HG03558 (cell line): ENCODE measurements at regions not wholly inside any gene's neighbourhood (a gene's known extent, or its start where the extent isn't known, plus 50 kb on each side); places are given as distances from the start of the nearest gene placed in this dataset.

Source experiments
- ATAC-seq: cut with Tn5 transposase; IDR thresholded peaks from one replicate; pipeline ENCODE4 v1.9.1; 2021; ENCODE audit warnings: moderate number of reproducible peaks; ENCODE audit not compliant: unreplicated experiment; ENCODE audit errors: extremely low read depth

GRCh38 chr6:43953794-43954310, 173.4 kb downstream of the MRPL14 start:
- ATAC-seq = no peak

- no peak for ATAC-seq
Observed at GRCh38 chr6:43953256-43953655, 174.0 kb downstream of the MRPL14 start.

GRCh38 chr6:43952746-43953145, 174.5 kb downstream of the MRPL14 start:
- no peak for ATAC-seq

GRCh38 chr6:43951756-43952675, 175.2 kb downstream of the MRPL14 start:
- ATAC-seq = no peak

- ATAC-seq = no peak
Observed at GRCh38 chr6:43951063-43951755, 176.0 kb downstream of the MRPL14 start.

- no peak for ATAC-seq
Observed at GRCh38 chr6:43950731-43951062, 176.6 kb downstream of the MRPL14 start.

GRCh38 chr6:43950051-43950605, 177.1 kb downstream of the MRPL14 start:
- no peak for ATAC-seq

- no peak for ATAC-seq
Observed at GRCh38 chr6:43949551-43949991, 177.7 kb downstream of the MRPL14 start.

GRCh38 chr6:43948527-43949485, 178.4 kb downstream of the MRPL14 start:
- ATAC-seq = no peak

- ATAC-seq = no peak
Observed at GRCh38 chr6:43947860-43948259, 177.8 kb downstream of the VEGFA start.

GRCh38 chr6:43946641-43947363, 176.8 kb downstream of the VEGFA start:
- no peak for ATAC-seq

GRCh38 chr6:43945768-43946080, 175.7 kb downstream of the VEGFA start:
- no peak for ATAC-seq

GRCh38 chr6:43944908-43945767, 175.1 kb downstream of the VEGFA start:
- ATAC-seq = no peak

- no peak for ATAC-seq
Observed at GRCh38 chr6:43943781-43944250, 173.8 kb downstream of the VEGFA start.

- ATAC-seq = no peak
Observed at GRCh38 chr6:43943099-43943766, 173.2 kb downstream of the VEGFA start.

- ATAC-seq = no peak
Observed at GRCh38 chr6:43942616-43943015, 172.6 kb downstream of the VEGFA start.

GRCh38 chr6:43942011-43942442, 172.0 kb downstream of the VEGFA start:
- ATAC-seq = no peak

GRCh38 chr6:43941174-43941573, 171.2 kb downstream of the VEGFA start:
- ATAC-seq = no peak
